AG04449 (cell line): ENCODE measurements at regions not wholly inside any gene's neighbourhood (a gene's known extent, or its start where the extent isn't known, plus 50 kb on each side); places are given as distances from the start of the nearest gene placed in this dataset.
"Not testable (repeated sequence)": the region's sequence is repeated elsewhere in the genome, so short reads cannot be mapped to it uniquely, and the experiment has no call there.

Experiments
- CTCF ChIA-PET: fragments of 350-600 bp; formaldehyde crosslinking; extraction: SDS; loops from one replicate; lab custom pipeline; 2021; ENCODE audit warnings: antibody characterized with exemption; lab: Yijun Ruan, JAX
- POLR2A ChIA-PET: fragments of 400-600, 350-600 bp; formaldehyde crosslinking; extraction: SDS; loops from one replicate; lab custom pipeline; 2020; ENCODE audit warnings: antibody characterized with exemption, inconsistent platforms; lab: Yijun Ruan, JAX
- DNase-seq: peaks from one replicate; pipeline ENCODE4 v3.0.0-alpha.2; 2010; ENCODE audit warnings: low read depth, low spot score
- H3K4me3 ChIP-seq: 2 replicates; pipeline ENCODE4 v1.5.1; 2011; ENCODE audit warnings: low read depth, mild to moderate bottlenecking, control low read depth, low read length
- TF ChIP-seq, protein P1 (sequence below): IDR thresholded peaks from one replicate; pipeline ENCODE4 v1.5.1; 2011; ENCODE audit warnings: mild to moderate bottlenecking, moderate library complexity, low read length, control low read depth, inconsistent platforms; ENCODE audit not compliant: insufficient read depth; ENCODE audit errors: missing control alignments

DNA sequence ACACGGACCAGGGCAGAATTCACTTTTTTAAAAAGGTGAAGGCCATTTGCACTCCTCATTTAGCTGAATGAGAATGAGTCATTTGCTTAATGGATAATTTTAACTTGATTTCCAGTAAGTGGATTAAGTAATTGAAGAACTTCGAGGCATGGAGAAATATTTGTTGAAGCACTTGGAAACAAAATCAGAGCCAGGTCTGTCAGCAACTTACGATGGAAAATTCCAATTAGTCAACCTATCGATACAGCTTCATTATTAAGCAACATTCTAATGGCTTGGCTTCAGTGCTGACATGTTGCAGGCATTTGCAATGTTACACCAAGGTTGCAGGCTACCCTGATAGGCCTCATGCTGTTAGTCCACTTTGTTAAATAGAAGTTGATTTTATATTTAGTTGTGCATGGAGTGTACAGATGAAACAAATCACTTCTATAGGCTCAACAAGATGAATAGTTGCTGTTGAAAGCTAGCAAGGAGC, 423.5 kb upstream of the SLC35B3 start:
- no peak for DNase-seq
- POLR2A ChIA-PET: no interaction called here
- H3K4me3 ChIP-seq: no peak overlapping the region
- CTCF ChIA-PET: no interaction called here
- TF ChIP-seq, protein P1, sequence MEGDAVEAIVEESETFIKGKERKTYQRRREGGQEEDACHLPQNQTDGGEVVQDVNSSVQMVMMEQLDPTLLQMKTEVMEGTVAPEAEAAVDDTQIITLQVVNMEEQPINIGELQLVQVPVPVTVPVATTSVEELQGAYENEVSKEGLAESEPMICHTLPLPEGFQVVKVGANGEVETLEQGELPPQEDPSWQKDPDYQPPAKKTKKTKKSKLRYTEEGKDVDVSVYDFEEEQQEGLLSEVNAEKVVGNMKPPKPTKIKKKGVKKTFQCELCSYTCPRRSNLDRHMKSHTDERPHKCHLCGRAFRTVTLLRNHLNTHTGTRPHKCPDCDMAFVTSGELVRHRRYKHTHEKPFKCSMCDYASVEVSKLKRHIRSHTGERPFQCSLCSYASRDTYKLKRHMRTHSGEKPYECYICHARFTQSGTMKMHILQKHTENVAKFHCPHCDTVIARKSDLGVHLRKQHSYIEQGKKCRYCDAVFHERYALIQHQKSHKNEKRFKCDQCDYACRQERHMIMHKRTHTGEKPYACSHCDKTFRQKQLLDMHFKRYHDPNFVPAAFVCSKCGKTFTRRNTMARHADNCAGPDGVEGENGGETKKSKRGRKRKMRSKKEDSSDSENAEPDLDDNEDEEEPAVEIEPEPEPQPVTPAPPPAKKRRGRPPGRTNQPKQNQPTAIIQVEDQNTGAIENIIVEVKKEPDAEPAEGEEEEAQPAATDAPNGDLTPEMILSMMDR: no peak

DNA sequence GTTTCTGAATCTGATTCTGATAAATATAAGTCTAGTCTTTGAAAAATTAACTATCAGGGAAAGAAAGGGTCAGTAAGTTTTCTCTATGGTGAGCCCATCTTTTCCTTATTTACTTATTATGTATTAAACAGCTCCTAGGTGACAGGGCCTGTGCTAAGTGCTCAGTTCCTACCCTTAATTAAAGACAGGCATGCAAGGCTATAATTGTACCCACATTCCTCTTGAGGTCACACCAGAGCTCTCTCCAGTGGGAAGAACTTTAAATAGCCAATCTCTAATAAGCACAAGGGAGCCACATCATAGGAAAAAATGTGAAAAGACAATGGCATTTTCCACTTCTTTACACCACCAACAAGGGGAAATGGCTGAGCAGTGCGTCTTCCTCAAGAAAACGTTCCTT, 421.8 kb upstream of the SLC35B3 start:
- no peak for DNase-seq
- TF ChIP-seq, protein P1: no peak
- ChIA-PET CTCF (no interaction called here), POLR2A (no interaction called here)
- no peak overlapping the region for H3K4me3 ChIP-seq

DNA sequence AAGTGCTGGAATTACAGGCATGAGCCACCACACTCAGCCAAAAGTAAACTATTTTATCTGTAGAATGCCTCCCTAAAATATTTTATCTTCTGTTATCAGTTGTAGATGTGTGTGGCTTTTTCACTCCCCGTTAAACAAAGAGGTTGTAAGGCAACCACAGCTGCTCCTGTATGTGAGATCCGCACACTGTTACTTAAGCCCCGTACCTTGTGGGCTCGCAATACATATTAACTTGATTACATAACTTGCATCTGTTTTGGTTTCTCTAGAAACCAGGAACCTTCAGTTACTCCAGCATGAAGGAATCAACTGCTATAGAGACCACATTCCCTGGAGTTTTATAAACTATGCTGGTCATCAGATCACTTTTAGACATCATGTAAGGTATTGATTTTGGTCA, 420.1 kb upstream of the SLC35B3 start:
- H3K4me3 ChIP-seq: no peak overlapping the region
- TF ChIP-seq, protein P1: no peak
- CTCF ChIA-PET: no interaction called here
- POLR2A ChIA-PET: no interaction called here
- DNase-seq: no peak

DNA sequence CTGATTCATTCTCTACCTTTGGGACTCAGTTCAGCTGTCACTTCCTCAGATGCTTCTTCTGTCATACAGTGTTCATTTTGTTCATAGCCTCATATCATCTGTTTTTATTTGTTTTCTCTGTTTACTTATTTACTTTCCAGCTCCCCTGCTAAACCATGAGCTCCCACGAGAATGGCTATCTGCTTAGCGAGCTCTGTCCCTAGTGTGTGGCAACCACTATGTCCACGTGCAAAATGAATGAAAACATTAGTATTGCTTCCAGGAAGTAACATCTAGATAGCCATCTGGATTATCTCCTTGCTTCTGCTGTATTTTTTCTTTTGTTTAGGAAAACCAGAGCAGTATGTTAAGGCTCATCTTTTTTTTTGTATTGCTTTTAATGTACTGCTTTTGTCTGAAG, 417.0 kb upstream of the SLC35B3 start:
- no peak for DNase-seq
- TF ChIP-seq, protein P1: no peak
- no peak overlapping the region for H3K4me3 ChIP-seq
- CTCF ChIA-PET: no interaction called here
- POLR2A ChIA-PET: no interaction called here

DNA sequence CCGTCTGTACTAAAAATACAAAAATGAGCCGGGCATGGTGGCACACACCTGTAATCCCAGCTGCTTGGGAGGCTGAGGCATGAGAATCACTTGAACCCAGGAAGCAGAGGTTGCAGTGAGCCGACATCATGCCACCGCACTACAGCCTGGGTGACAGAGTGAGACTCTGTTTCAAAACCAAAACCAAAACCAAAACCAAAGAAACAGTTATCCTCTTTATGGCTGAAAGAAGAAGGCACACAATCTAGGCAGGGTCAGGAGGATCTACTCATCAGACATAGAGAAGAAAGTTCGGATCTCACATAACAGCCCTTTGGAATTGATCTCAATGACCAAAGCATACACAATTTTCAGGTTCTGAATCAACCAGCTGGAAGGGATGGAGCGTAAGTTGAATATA, 411.3 kb upstream of the SLC35B3 start:
- CTCF ChIA-PET, H3K4me3 ChIP-seq, POLR2A ChIA-PET, DNase-seq: not testable (repeated sequence)

DNA sequence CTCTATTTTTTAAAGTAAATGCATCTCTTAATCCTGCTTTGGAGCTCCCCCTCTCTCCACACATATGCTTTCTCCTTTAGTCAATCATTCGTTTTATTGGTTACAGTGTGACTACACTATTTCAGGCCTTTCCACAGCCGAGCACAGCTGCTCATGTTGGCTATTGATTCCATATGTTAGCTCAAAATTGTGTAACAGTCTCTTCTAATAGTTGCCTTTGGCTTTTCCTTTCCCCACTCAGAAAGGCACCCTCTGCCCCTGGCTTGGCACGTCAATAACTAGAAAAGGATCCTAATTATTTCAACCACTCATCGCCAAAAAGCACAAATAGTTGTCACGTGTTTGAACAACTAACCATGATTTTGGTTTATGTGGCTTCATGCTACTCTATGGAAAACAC, 410.3 kb upstream of the SLC35B3 start:
- CTCF ChIA-PET: no interaction called here
- DNase-seq: no peak
- H3K4me3 ChIP-seq: no peak overlapping the region
- POLR2A ChIA-PET: no interaction called here
- TF ChIP-seq, protein P1: no peak

DNA sequence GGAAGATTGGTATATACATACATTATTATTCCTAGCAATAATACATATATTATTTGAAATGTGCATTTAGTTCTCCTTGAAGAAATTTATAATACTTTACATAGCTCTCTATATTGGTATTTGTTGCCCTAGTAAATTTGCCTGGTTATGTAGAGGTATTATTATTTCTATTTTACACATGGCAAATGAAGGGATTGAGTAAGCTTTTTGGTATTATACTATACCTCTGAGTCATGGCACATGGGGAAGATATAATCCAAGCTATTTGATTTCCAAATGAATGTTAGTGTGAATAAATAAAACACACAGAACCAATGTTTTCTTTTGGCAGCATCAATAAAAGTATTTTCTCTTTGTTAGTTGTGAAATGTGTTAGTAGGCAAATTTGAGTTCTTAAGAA, 409.6 kb upstream of the SLC35B3 start:
- TF ChIP-seq, protein P1: no peak
- ChIA-PET CTCF (no interaction called here), POLR2A (no interaction called here)
- DNase-seq: no peak
- no peak overlapping the region for H3K4me3 ChIP-seq
